HL-60 (cell line): ENCODE measurements at regions not wholly inside any gene's neighbourhood (a gene's known extent, or its start where the extent isn't known, plus 50 kb on each side); places are given as distances from the start of the nearest gene placed in this dataset.

ENCODE experiments used
- DNase-seq, 2 experiments: peaks; one replicate each; pipeline ENCODE4 v3.0.0-alpha.2; 2010 to 2020; ENCODE audit warnings: low read depth in 1 of 2, low spot score in 1 of 2
- H3K27ac ChIP-seq: fragments of 250-450 bp; sonication (Bioruptor Pico); replicated peaks from 2 replicates; pipeline ENCODE4 v1.5.1; 2020; ENCODE audit warnings: mild to moderate bottlenecking, moderate library complexity
- H3K27me3 ChIP-seq: fragments of 250-450 bp; sonication (Bioruptor Pico); 2 replicates; pipeline ENCODE4 v1.5.1; 2021; ENCODE audit warnings: mild to moderate bottlenecking, moderate library complexity; ENCODE audit not compliant: insufficient read depth, poor library complexity, severe bottlenecking
- H3K4me3 ChIP-seq: replicated peaks from 2 replicates; pipeline ENCODE4 v1.5.1; 2011; ENCODE audit warnings: mild to moderate bottlenecking, control low read depth, low read length; ENCODE audit not compliant: insufficient read depth
- CTCF ChIP-seq: IDR thresholded peaks from one replicate; pipeline ENCODE4 v1.5.1; 2011; ENCODE audit warnings: low read length, control low read depth, inconsistent platforms; ENCODE audit not compliant: insufficient read depth
- GABPA ChIP-seq: IDR thresholded peaks from 2 replicates; pipeline ENCODE4 v1.6.1; 2012; ENCODE audit warnings: low read depth
- POLR2AphosphoS5 ChIP-seq: IDR thresholded peaks from 2 replicates; pipeline ENCODE4 v1.6.1; 2012; ENCODE audit warnings: low read depth
- REST ChIP-seq: IDR thresholded peaks from 2 replicates; pipeline ENCODE4 v1.6.1; 2012; ENCODE audit warnings: low read depth; ENCODE audit not compliant: insufficient replicate concordance
- SPI1 ChIP-seq: IDR thresholded peaks from 2 replicates; pipeline ENCODE4 v1.6.1; 2012; ENCODE audit warnings: low read depth, mild to moderate bottlenecking, borderline replicate concordance

- no peak for DNase-seq
- TF ChIP-seq GABPA (no peak), REST (no peak), POLR2AphosphoS5 (no peak), CTCF (no peak), SPI1 (no peak)
- Histone ChIP-seq H3K4me3 (no peak overlapping the region), H3K27ac (no peak overlapping the region), H3K27me3 (no peaks in the 10 kb centered on the region)
Measured at GRCh38 chr11:109770323-109770722, 322.9 kb upstream of the ZC3H12C start.

GRCh38 chr11:109772892-109773291, 320.3 kb upstream of the ZC3H12C start:
- no peaks in the 10 kb centered on the region for H3K27me3 ChIP-seq
- no peak for TF ChIP-seq CTCF
- no peak for TF ChIP-seq SPI1
- TF ChIP-seq POLR2AphosphoS5 = no peak
- TF ChIP-seq GABPA = no peak
- TF ChIP-seq REST = no peak
- no peak for DNase-seq

GRCh38 chr11:109775686-109776085, 317.5 kb upstream of the ZC3H12C start:
- TF ChIP-seq REST (no peak), CTCF (no peak), GABPA (no peak), POLR2AphosphoS5 (no peak), SPI1 (no peak)
- no peaks in the 10 kb centered on the region for H3K27me3 ChIP-seq
- DNase-seq = no peak

More at GRCh38 chr11:109772892-109773291, 320.3 kb upstream of the ZC3H12C start:
- Histone ChIP-seq H3K27ac (no peak overlapping the region), H3K4me3 (no peak overlapping the region)

More at GRCh38 chr11:109775686-109776085, 317.5 kb upstream of the ZC3H12C start:
- H3K27ac ChIP-seq = no peak overlapping the region
- no peak overlapping the region for H3K4me3 ChIP-seq
